C4-2B (cell line): ENCODE measurements at regions not wholly inside any gene's neighbourhood (a gene's known extent, or its start where the extent isn't known, plus 50 kb on each side); places are given as distances from the start of the nearest gene placed in this dataset.

Experiments
- CTCF ChIP-seq: fragments of 450-650 bp; conservative IDR thresholded peaks from 2 replicates; pipeline ENCODE4 v1.5.1; 2017; ENCODE audit warnings: mild to moderate bottlenecking
- ZFX ChIP-seq: fragments of 450-650 bp; IDR thresholded peaks from 2 replicates; pipeline ENCODE4 v1.6.1; 2017

GRCh38 chr1:118717893-118718292 lies 270.2 kb downstream of the TBX15 start:
- TF ChIP-seq CTCF (no peak), ZFX (no peak)
